22Rv1 (cell line): ENCODE measurements at regions not wholly inside any gene's neighbourhood (a gene's known extent, or its start where the extent isn't known, plus 50 kb on each side); places are given as distances from the start of the nearest gene placed in this dataset.

Source experiments
- H3K27ac ChIP-seq: fragments of 450-650 bp; 2 replicates; pipeline ENCODE4 v1.5.1; 2017
- ZFX ChIP-seq: fragments of 450-650 bp; IDR thresholded peaks from 2 replicates; pipeline ENCODE4 v1.6.1; 2017; ENCODE audit warnings: antibody characterized with exemption, borderline replicate concordance
- TF ChIP-seq, protein P1 (sequence below): fragments of 450-650 bp; IDR thresholded peaks from 2 replicates; pipeline ENCODE4 v1.5.1; 2017; ENCODE audit warnings: mild to moderate bottlenecking

DNA sequence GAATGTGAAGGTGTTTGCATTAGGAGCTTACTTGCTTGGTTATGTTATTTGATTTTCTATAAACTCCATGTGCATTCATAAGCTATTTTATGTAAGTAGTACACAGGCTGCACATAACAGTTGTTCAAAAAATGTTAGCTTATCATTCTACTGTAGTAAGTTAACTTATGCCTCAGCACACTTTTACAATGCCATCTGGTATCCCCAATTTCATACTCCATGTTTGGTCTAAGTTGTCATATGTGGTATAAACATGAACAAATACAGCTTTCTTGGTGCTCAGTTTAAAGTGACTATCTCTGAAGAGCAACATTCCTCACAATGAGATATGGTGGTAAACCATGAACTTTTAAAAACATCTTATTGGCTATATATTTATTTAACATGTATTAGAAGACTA lies 104.3 kb upstream of the LEF1 start:
- TF ChIP-seq ZFX: no peak
- TF ChIP-seq, protein P1, sequence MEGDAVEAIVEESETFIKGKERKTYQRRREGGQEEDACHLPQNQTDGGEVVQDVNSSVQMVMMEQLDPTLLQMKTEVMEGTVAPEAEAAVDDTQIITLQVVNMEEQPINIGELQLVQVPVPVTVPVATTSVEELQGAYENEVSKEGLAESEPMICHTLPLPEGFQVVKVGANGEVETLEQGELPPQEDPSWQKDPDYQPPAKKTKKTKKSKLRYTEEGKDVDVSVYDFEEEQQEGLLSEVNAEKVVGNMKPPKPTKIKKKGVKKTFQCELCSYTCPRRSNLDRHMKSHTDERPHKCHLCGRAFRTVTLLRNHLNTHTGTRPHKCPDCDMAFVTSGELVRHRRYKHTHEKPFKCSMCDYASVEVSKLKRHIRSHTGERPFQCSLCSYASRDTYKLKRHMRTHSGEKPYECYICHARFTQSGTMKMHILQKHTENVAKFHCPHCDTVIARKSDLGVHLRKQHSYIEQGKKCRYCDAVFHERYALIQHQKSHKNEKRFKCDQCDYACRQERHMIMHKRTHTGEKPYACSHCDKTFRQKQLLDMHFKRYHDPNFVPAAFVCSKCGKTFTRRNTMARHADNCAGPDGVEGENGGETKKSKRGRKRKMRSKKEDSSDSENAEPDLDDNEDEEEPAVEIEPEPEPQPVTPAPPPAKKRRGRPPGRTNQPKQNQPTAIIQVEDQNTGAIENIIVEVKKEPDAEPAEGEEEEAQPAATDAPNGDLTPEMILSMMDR: no peak
- H3K27ac ChIP-seq: no peak overlapping the region

DNA sequence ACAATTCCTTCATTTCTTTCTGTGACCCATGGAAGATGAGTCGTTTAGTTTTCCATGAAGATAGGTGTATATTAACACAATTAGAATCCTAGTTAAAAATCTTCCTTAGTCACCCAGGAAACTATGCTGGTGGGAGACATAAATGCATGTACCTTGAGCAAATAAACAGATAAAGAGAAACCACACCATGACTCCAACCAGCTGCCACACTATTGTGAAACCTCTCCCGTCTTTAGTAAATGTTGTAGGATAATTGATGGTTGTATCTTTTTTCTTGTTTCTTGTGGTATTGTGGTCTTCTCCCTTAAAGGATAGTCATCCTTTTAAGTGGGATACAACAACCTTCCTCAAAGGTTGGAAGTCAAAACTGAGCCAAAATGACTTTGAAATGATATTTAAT lies 103.8 kb upstream of the LEF1 start:
- no peak for TF ChIP-seq ZFX
- TF ChIP-seq, protein P1: no peak
- no peak overlapping the region for H3K27ac ChIP-seq

DNA sequence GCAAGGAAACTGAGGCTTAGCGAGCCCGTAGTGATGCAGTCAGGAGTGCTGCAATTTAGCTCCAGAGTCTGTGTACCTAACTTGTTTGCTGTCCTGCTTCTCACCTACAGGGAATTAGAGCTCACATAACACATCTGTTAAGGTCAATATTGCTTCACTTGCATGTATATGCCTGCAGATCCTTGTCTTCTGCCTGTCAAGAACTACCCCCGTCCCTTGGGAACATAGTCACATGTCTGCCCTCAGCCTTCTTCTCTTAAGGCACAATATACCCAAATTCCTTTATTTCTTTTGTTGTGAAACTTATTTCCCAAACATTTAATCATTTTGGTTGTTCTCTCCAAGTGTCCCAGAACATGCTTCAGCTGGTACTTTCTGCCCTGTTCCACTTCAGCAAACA lies 103.3 kb upstream of the LEF1 start:
- no peak overlapping the region for H3K27ac ChIP-seq
- no peak for TF ChIP-seq ZFX
- TF ChIP-seq, protein P1: no peak

DNA sequence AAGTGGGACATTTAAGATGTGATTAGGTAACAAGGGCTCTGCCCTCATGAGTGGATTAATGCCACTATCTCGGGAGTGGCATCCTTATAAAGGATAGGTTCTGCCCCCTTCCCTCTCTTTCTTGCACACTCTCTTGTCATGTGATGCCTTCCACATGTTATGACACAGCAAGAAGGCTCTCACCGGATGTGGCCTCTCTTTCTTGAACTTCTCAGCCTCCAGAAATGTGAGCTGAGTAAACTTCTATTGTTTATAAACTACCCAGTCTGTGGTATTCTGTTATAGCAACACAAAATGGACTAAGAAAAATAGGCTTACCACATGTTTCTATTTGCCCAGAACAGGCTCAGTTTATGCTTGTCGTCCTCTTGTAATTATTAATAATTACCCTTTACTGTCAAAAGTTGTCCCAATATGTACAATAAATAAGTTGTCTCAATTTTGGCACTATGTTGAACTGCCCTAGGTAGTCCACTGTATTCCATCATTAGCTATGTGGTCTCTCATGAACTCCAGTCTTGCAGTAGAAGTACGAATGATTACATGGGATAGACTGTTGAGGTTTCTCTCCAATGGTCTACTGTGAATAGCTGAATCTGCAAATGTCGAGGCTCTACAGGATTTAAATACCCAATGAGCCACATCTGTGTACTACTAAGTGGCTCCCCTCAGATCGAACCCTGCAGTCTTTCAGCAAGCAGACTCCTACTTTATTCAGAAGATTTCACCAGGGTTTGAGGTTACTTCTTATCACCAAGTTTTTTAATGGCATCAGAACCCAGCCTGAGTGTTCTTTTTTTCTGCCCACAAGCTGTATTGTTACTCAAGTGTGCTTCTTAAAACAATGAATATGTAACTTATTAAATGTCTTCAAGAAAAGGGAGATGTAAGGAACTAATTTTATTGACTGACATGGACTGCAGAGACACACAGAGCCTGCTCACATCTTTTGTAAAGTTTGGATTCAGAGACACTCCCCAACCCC lies 102.0 kb upstream of the LEF1 start:
- no peak for TF ChIP-seq ZFX
- TF ChIP-seq, protein P1: no peak
- H3K27ac ChIP-seq: no peak overlapping the region

DNA sequence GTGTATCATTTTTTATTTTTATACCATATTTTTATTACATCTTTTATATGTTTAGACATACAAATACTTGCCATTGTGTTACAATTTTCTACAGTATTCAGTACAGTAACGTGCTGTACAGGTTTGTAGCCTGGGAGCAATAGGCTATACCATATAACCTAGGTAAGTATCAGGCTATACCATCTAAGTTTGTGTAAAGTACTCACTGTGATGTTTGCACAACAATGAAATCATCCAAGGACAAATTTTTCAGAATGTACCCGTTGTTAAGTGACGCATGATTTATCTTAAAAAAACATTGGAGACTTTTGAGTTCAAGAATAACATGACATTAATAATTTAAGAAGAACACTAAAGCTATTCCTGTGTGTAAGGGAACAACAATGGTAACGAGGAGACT lies 96.0 kb upstream of the LEF1 start:
- peak overlapping the region; percentile 72 for H3K27ac ChIP-seq
- no peak for TF ChIP-seq ZFX
- TF ChIP-seq, protein P1: no peak

DNA sequence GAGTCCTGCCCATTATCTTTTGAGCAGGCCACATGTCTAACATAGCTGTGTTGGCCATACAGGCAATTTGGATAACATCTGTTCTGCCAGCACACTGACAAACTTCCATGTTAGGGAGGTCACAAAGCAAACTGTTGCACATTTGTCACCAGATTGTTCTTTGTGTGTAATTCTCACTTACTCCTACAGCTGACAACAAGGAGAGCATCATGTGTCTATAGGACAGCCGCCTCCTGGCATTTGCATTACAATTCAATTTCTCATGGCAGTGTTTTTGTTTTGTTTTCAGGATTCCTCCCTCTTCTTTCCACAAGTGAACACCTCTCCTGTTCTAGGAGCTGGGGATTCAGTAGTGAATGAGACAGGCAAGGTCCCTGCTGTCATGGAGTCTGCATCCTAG lies 94.3 kb upstream of the LEF1 start:
- no peak overlapping the region for H3K27ac ChIP-seq
- TF ChIP-seq, protein P1: no peak
- no peak for TF ChIP-seq ZFX

DNA sequence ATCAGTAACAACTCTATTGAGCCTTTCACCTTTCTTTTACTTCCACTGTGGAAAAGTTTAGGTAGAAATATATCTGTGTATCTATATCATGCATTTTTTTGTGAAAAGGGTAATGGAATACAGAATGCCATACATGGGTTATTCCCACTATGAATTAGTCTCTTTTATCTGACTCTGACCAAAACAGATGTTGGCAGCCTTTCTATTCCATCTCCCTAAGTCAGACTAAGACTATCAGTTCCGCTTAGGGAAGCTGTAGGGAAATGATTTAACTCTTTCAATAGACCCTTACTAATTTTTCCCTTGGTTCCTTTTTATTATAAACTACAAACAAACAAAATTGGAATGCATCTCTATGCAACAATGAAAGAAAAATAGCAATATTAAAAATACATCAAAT lies 92.3 kb upstream of the LEF1 start:
- TF ChIP-seq, protein P1: no peak
- no peak for TF ChIP-seq ZFX
- no peak overlapping the region for H3K27ac ChIP-seq
